ENCODE measurements at regions not wholly inside any gene's neighbourhood (a gene's known extent, or its start where the extent isn't known, plus 50 kb on each side); places are given as distances from the start of the nearest gene placed in this dataset.

DNA sequence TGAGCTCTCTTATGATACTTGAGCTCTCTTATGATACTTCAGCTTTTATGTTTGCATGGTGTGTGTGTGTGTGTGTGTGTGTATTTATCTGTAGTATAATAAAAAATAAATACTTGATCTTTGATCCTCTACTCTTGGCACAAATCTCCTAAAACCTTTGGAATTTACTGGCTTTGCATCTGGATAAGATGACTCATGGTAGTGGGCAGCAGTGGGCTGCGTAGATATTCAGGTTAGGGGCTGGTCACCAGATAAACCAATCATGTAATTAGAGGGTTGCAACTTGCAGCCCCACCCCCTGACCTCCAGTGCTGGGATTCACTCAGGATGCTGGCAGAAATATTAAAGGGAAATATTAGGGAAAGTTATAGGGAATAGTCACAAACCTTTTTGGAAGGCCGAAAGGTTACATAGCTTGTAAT, 151.9 kb upstream of the COL21A1 start:
- no peak for TF ChIP-seq POLR2A (IDR thresholded peaks at IDR 0.05)
- TF ChIP-seq, protein P1, sequence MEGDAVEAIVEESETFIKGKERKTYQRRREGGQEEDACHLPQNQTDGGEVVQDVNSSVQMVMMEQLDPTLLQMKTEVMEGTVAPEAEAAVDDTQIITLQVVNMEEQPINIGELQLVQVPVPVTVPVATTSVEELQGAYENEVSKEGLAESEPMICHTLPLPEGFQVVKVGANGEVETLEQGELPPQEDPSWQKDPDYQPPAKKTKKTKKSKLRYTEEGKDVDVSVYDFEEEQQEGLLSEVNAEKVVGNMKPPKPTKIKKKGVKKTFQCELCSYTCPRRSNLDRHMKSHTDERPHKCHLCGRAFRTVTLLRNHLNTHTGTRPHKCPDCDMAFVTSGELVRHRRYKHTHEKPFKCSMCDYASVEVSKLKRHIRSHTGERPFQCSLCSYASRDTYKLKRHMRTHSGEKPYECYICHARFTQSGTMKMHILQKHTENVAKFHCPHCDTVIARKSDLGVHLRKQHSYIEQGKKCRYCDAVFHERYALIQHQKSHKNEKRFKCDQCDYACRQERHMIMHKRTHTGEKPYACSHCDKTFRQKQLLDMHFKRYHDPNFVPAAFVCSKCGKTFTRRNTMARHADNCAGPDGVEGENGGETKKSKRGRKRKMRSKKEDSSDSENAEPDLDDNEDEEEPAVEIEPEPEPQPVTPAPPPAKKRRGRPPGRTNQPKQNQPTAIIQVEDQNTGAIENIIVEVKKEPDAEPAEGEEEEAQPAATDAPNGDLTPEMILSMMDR (IDR thresholded peaks at IDR 0.05) = no peak
